Sigmoid colon (tissue), 3 donors: ENCODE measurements at regions not wholly inside any gene's neighbourhood (a gene's known extent, or its start where the extent isn't known, plus 50 kb on each side); places are given as distances from the start of the nearest gene placed in this dataset.

Experiments
- POLR2A ChIP-seq, 2 donors: fragments of 450-650 bp; IDR thresholded peaks; one replicate each; pipeline ENCODE4 v1.6.1; 2016; ENCODE audit warnings: antibody characterized with exemption in 2 of 2, mild to moderate bottlenecking in 2 of 2, moderate library complexity in 2 of 2
- TF ChIP-seq, protein P1 (sequence below), 4 experiments: fragments of 450-650 bp in 3 of 4; fragments of 200-600 bp in 1 of 4; IDR thresholded peaks; one replicate each; pipeline ENCODE4 v1.5.1; 2016 to 2019; ENCODE audit warnings: antibody characterized with exemption in 4 of 4, mild to moderate bottlenecking in 3 of 4, moderate library complexity in 2 of 4

DNA sequence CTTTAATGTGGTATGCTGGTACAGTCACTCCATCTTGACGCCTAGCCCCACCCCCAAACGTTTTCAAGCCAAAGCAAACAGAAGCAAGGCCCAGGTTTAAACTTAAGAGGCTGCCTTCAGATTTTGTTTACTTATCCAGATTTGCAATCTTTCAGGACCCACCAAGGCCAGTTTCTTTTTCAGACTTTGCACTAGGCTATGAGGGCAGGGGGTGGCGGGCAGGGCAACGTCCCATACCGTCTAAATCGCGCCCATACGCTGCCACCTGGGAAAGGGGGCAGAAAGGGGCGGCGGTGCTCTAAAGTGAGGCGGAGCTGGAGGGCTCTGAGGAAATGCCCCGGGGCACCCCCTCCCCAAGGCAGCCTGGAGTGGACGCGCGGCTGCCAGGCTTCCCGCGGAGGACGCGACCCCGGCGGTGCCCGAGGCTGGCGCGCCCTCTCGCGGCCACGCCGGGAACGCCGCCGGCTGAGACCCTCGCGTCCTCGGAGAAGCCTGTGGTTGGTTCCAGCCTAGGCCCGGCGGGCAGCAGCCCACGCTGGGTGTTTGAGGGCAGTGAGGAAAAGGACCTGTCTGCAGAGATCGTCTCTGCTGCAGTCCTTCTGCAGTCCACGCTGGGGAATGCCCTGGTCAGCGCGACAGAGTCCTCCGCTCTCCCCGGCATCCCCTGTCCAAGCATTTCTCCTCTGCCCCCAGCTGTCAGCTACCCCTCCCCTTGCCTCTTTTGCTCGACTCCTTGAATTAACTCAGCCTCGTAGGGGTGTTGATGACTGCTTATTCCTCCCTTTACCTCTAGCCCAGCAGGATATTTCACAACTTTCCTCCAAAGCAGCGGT lies 93.7 kb upstream of the PRNP start:
- no peak for TF ChIP-seq POLR2A (IDR thresholded peaks at IDR 0.05)
- TF ChIP-seq, protein P1, sequence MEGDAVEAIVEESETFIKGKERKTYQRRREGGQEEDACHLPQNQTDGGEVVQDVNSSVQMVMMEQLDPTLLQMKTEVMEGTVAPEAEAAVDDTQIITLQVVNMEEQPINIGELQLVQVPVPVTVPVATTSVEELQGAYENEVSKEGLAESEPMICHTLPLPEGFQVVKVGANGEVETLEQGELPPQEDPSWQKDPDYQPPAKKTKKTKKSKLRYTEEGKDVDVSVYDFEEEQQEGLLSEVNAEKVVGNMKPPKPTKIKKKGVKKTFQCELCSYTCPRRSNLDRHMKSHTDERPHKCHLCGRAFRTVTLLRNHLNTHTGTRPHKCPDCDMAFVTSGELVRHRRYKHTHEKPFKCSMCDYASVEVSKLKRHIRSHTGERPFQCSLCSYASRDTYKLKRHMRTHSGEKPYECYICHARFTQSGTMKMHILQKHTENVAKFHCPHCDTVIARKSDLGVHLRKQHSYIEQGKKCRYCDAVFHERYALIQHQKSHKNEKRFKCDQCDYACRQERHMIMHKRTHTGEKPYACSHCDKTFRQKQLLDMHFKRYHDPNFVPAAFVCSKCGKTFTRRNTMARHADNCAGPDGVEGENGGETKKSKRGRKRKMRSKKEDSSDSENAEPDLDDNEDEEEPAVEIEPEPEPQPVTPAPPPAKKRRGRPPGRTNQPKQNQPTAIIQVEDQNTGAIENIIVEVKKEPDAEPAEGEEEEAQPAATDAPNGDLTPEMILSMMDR (IDR thresholded peaks at IDR 0.05), result peak; percentile 60 to 98 (median 80)
